ENCODE measurements at regions not wholly inside any gene's neighbourhood (a gene's known extent, or its start where the extent isn't known, plus 50 kb on each side); places are given as distances from the start of the nearest gene placed in this dataset.
"Not testable (repeated sequence)": the region's sequence is repeated elsewhere in the genome, so short reads cannot be mapped to it uniquely, and the experiment has no call there.

DNA sequence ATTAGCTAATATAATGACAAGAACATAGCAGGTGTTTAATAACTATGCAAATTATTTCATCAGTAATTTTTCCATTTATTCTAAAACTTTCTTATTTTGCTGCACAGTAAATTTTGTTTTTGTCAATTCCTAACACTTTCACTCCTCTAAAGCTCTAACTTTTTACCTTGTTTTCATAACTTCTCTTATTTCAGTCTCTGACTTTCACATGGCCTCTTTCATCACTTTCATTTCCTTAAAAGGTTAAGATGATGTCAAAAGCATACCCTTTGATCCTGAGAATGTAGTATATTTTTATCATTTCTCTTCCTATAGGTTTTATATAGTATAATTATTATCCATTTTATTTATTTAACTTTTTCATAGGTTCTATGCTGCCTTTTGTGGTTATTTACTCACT lies 1325.8 kb upstream of the ALCAM start:
- in situ Hi-C loops (cut with HindIII; ENCODE audit: low pct_unique_long_range_greater_than_20kb, low sequenced_read_pairs), result no loop called here
- DNase-seq (ENCODE audit: low read depth, low spot score), result no peak

DNA sequence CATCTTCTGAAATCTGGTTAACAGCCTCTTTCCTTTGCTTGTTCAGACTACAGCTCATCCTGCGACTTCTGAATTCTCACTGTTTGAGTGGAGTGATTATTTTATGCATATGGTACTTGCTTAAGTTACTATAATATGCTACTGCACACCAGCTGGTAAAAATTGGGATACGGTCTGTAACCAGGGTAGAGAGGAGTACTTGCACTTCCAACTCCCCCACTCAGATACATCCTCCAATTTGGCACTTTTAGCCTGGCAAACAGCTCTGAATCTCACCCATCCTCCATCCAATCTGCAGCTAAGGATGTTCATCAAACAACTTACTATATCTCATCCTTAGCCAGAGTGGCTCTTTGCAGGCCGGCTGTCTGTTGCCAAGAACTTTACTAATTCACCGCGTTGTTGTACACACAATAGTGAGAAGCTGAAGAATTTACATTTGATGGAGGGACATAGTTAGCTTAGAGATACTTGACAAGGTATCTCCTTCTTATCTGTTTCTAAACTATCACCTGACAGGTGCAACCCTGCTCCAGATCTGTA lies 1323.6 kb upstream of the ALCAM start:
- in situ Hi-C loops (cut with HindIII; ENCODE audit: low pct_unique_long_range_greater_than_20kb, low sequenced_read_pairs), result not testable (repeated sequence)

DNA sequence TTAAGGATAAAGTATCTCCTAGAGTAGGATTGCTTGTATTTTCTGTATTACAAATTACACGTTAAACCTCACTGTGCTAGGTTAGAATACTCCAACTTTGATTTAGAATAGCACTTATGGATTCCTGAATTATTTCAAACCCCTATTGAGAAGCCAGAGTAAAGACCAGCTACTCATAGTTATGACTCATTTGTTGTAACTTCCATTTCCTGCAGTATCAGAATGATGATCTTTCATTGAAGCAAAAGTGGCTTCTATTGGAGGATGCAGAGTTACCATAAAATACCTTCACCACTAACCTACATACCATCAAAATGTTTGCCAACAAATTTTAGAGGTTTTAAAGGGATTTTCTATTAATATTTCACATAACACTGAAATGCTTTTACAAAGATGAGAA lies 1322.7 kb upstream of the ALCAM start:
- in situ Hi-C loops (cut with HindIII; ENCODE audit: low pct_unique_long_range_greater_than_20kb, low sequenced_read_pairs), result no loop called here
- no peak for DNase-seq (ENCODE audit: low read depth, low spot score)

More for the DNA sequence above, 1323.6 kb upstream of the ALCAM start:
- DNase-seq (ENCODE audit: low read depth, low spot score), result not testable (repeated sequence)

DNA sequence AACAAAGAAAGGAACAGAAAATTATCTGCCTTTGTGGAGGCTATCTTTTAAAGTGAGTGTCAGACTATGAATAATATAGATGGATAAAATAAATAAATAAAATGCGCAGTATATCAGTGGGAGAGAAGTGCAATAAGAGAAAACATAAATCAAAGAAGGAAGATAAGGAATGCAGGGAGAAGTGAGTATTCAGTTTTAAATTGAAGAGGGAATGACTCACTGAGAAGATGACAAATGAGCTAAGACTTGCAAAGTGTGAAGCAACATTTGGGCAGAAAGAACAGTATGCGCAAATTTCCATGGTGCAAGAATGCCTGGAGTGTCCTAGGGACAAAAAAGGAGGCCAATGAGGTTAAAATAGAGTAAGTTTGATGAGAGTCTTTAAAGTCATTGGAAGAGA lies 1300.1 kb upstream of the ALCAM start:
- DNase-seq (ENCODE audit: low read depth, low spot score), result no peak
- in situ Hi-C loops (cut with HindIII; ENCODE audit: low pct_unique_long_range_greater_than_20kb, low sequenced_read_pairs), result no loop called here

DNA sequence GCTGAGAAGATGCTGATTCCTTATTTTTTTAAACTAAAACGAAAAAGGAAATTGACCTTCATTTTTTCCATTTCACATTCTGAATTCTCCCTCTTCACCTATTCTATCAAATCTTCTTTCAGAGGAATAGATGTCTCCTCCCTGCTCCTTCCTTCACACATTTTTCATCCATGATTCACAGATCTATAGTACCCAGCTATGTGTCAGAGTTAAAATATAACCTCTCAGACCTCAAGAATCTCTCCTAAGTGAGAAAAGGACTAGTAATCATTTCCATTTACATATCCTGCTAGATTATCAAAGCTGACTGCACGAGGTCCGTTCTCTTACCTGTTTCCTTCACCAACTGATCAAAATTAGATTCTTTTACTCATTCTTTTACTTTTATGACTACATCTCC lies 1297.6 kb upstream of the ALCAM start:
- DNase-seq (ENCODE audit: low read depth, low spot score), result no peak
- in situ Hi-C loops (cut with HindIII; ENCODE audit: low pct_unique_long_range_greater_than_20kb, low sequenced_read_pairs), result no loop called here

DNA sequence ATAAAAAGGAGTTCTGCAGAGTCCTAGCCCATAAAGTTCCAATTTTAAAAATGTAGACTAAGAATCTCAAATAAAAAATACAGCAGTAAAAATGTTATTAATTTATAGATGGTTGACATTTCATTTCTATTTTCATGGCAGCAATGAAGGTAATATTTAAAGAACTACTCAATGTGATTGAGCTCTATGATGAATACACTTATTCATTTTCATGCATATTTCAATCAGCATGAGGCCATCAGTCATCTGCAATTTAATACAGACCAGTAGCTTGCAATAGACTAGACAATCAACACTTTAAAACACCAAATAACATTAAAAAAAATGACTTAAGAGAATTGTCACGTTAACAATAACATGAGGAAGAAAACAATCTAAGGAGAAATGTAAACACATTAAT lies 1295.8 kb upstream of the ALCAM start:
- in situ Hi-C loops (cut with HindIII; ENCODE audit: low pct_unique_long_range_greater_than_20kb, low sequenced_read_pairs), result no loop called here
- no peak for DNase-seq (ENCODE audit: low read depth, low spot score)

DNA sequence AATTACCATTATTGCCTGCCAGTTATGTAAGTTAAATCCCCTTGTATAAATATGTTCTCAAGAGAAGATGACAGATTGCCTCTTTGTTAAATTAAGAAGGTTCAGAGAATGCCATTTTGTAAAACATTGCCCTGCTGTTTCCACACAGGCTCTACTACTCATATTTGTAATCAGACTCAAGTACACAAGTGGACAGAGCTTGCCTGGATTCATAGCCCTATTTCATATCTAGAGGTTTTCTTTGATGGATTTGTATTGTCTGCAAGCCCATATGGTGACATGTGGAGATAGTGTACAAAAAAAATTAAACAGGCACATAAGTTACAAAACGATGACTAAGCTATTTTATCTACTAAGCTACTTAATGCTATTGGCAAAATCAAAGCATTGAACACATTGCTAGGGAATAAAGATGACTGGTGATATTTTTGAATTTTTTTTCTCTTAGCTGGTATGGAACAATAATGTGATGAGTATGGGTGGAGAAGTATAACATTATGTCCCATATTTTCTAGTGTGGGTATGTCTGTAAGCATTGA lies 1286.6 kb upstream of the ALCAM start:
- in situ Hi-C loops (cut with HindIII; ENCODE audit: low pct_unique_long_range_greater_than_20kb, low sequenced_read_pairs), result no loop called here
- no peak for DNase-seq (ENCODE audit: low read depth, low spot score)

DNA sequence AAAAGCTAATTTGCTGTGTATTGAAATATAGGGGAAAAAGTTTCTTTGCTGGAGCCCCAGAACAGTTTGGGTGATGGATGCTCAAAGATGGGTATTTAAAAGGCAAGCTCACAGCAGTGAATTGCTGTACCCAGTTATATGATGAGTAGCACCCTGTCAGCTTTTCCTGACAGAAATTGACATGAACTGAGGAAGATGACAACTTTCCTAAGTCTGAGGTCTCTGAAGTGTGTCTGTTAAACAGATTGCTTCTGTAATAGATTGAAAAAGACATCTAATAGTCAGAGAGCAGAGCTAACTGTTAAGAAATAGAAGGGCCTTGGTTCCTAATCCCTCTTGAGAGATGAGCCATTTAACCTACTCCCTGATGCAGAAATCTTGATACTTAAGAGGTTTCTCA lies 1278.0 kb upstream of the ALCAM start:
- in situ Hi-C loops (cut with HindIII; ENCODE audit: low pct_unique_long_range_greater_than_20kb, low sequenced_read_pairs), result no loop called here
- DNase-seq (ENCODE audit: low read depth, low spot score), result no peak

DNA sequence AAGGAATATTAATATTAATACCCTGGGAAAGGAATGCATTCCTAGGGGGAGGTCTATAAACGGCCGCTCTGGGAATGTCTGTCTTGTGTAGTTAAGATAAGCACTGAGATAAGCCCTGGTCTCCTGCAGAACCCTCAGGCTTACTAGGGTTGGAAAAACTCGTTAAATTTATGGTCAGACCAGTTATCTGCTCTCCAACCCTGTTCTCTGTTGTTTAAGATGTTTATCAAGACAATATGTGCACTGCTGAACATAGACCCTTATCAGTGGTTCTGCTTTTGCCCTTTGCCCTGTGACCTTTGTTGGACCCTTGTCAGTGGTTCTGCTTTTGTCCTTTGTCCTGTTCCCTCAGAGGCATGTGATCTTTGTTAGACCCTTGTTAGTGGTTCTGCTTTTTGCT lies 1276.7 kb upstream of the ALCAM start:
- in situ Hi-C loops (cut with HindIII; ENCODE audit: low pct_unique_long_range_greater_than_20kb, low sequenced_read_pairs); DNase-seq (ENCODE audit: low read depth, low spot score): not testable (repeated sequence)

DNA sequence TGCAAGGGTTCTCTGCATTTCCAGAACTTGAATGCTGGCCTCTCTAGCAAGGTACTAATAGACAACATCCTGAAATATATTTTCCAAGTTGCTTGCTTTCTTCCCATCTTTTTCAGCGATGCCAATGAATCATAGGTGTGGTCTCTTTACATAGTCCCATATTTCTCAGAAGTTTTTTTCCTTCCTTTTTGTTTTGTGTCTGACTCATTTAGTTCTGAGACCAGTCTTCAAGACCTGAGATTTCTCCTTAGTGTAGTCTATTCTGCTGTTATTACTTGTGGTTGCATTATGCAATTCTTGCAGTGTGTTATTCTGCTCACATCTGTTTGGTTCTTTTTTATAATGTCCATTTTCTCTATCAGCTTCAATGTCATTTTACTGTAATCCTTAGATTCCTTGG lies 1265.0 kb upstream of the ALCAM start:
- no peak for DNase-seq (ENCODE audit: low read depth, low spot score)
- in situ Hi-C loops (cut with HindIII; ENCODE audit: low pct_unique_long_range_greater_than_20kb, low sequenced_read_pairs), result no loop called here

DNA sequence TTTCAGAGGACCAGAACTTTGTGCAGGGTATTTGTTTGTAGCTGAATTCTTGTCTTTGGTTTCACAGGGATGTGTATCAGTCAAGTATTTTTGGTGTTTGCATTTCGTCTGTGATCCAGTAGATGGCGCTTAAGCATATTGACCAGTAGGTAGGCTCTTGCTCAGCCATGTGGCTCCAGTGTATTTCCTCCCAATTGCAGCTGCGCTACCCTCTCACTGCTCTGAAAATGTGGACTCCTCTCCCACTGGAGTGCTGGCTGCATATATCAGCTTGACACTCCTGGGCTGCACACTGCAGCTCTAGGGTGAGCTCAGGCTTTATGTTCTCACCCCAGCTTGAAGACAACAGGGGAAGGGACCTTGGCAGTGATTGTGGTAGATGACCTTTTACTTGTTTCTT lies 1264.3 kb upstream of the ALCAM start:
- DNase-seq (ENCODE audit: low read depth, low spot score), result peak; percentile 72
- in situ Hi-C loops (cut with HindIII; ENCODE audit: low pct_unique_long_range_greater_than_20kb, low sequenced_read_pairs), result no loop called here

DNA sequence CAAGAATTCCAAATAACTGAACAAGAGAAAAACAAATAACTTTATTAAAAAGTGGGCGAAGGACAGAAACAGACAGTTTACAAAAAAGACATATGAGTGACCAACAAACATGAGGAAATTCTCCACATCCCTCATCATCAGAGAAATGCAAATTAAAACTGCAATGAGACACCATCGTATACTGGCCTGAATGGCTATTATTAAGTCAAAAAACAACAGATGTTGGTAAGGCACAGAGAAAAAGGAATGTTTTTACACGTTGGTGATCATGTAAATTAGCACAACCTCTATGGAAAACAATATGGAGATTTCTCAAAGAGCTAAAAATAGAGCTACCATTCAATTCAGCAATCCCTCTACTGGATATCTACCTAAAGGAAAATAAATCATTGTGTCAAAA lies 1260.4 kb upstream of the ALCAM start:
- no peak for DNase-seq (ENCODE audit: low read depth, low spot score)
- in situ Hi-C loops (cut with HindIII; ENCODE audit: low pct_unique_long_range_greater_than_20kb, low sequenced_read_pairs), result no loop called here

DNA sequence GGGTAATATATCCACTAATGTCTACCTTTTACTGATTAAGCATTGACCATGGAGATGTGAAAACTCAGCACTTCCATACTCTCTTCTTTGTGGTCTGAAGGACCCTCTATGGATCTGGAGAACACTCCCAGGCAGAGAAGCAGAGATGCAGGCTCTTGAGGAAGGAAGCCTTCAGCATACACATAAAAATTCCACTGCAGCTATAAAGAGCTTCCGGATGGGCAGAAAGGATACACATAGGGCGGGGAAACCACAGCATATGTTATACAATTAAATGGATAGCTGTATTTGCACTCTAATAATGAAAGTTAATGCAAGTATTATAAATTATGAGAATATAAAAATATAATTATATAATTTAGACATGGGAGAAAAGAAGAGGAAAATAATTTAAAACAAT lies 1258.2 kb upstream of the ALCAM start:
- DNase-seq (ENCODE audit: low read depth, low spot score), result no peak
- in situ Hi-C loops (cut with HindIII; ENCODE audit: low pct_unique_long_range_greater_than_20kb, low sequenced_read_pairs), result no loop called here

DNA sequence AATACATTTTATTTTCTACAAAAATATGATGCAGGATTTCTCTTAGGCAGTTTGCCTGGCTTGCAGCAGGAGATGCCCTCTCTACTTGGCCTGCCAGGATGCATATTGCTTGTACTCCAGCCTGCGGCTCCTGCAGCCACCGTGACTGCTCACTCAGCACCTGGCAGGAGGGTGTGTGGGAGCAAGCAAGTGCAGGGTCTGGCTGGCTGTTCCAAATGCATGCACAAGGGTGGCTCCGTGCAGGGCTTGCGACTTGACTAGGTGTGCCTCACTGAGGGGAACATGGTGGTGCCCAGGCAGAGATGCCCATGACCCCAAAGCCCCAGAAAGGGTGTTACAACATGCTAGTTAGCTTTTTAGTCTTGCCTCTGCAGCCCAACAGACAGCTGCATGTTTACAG lies 1240.2 kb upstream of the ALCAM start:
- in situ Hi-C loops (cut with HindIII; ENCODE audit: low pct_unique_long_range_greater_than_20kb, low sequenced_read_pairs), result no loop called here
- DNase-seq (ENCODE audit: low read depth, low spot score), result no peak

DNA sequence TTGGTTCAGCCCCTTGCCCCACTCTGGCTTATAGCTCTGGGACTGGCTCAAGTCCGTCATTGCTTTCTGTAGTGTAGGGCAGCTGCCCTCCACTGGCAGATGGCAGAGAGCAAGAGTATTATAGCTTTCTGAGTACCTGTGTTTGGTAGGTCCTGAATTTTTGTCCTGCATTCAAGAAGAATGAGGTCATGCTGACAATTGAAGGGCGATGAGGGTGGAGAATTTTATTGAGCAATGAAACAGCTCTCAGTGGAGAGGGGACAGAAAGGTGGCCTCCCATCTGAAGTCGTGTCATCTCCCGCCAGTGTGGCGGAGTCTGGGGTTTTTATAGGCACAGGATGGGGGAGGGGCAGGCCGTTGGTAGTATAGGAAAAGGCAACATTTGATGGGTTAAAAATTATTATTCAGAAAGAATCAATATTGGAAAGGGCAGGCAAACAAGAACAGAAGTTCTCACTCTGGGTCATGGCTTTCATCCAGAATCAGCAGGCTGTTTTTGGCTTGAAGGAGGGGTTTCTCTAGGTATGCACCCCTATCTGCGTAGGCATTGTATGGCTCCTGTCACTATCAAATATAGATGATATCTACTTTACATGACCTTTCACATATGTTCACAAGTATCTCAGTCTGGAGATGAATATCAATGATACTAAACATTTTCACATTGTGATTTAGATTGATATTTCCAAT lies 1239.7 kb upstream of the ALCAM start:
- in situ Hi-C loops (cut with HindIII; ENCODE audit: low pct_unique_long_range_greater_than_20kb, low sequenced_read_pairs), result no loop called here
- DNase-seq (ENCODE audit: low read depth, low spot score), result no peak

DNA sequence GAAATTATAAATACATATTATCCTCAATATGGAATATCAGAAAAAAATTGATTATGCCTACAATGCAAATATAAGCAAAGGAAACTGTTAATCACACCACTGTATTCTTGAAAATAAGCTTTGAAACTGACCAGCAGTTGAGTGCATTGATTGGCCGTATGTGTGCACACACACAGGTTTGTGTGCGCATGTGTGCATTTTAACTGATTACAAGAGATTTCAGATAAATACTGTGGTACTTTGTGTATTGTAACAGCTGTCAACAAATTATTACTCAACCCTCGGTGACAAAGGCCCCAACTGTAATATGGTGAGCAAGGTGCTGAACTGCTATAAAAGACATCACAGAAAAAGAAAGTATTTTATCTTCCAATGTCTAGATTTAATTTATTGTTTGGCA lies 1238.9 kb upstream of the ALCAM start:
- in situ Hi-C loops (cut with HindIII; ENCODE audit: low pct_unique_long_range_greater_than_20kb, low sequenced_read_pairs), result no loop called here
- no peak for DNase-seq (ENCODE audit: low read depth, low spot score)

DNA sequence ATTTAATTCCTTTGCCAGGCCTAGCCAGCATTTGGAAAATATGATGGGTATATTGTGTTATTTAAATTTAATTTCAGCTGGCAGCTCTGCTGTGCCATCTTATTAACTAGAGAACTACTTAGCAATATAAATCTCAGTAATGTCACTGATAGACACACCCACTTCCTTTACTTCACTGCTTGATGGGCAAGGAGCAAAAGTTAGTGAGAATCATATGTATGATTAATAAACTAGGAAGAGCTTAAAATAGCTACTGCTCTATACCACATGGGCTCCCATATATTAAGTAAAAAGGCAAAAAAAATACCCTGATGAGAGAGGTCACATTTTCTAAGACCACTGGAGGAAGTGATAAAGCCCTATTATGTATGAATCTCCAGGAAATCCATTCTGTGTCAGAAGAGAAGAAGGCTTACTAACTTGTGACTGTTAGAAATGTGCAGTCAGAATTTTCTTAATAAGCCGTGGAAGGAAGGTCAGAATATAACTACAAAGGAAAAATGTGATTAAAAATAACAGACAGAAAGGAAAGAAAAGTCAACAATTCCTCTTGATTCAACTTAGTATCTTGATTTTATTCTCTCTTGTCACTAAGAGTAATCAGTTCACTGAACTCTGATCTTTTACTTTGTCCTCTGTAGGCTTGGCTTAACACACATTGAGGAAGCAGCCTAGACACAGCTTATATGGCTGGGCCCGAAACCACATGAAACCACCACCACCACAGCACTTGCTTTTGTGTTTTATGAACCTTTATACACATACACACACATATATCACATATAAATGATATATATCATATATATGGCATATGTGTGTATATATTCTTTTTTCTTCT lies 1233.9 kb upstream of the ALCAM start:
- peak; percentile 10 for DNase-seq (ENCODE audit: low read depth, low spot score)
- in situ Hi-C loops (cut with HindIII; ENCODE audit: low pct_unique_long_range_greater_than_20kb, low sequenced_read_pairs), result no loop called here

DNA sequence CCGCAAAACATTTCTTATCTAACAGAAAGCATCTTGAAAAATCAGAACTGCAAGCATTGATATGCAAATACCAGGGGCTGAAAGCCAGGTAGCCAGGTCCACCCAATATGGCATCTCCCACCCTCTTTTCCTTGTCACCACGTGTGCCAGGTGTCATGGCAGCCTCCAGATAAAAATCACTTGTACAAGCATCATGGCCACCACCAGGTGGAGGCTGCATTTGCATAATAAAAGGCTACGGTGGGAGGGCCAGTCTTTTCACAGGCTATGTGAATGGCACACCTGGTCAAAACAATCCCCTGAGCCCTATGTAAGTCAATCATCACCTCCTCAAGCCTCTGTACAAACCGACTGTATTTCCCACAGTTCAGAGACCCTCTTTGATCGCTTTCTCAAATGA lies 1233.1 kb upstream of the ALCAM start:
- in situ Hi-C loops (cut with HindIII; ENCODE audit: low pct_unique_long_range_greater_than_20kb, low sequenced_read_pairs), result no loop called here
- DNase-seq (ENCODE audit: low read depth, low spot score), result no peak

DNA sequence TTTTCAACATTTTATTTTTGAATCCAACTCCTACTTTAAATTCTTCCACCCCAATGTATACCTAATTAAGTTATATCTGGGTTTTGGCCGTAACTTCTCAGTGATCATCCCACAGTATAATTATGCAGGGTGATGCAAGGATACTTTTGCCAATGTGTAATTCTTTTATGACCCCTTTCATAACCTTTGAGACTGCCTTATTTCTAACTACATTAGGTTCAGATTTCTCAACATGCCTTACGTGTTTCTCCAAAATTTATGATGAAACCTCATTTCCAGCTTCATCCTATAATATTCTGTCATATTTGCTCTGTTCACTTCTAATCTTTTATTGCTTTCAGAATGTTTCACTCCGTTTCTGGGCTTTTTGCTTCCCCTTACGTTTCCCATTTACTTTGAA lies 1229.6 kb upstream of the ALCAM start:
- DNase-seq (ENCODE audit: low read depth, low spot score), result no peak
- in situ Hi-C loops (cut with HindIII; ENCODE audit: low pct_unique_long_range_greater_than_20kb, low sequenced_read_pairs), result no loop called here

All from SK-MEL-5 (cell line).